GM23338 (cell line): ENCODE measurements at regions not wholly inside any gene's neighbourhood (a gene's known extent, or its start where the extent isn't known, plus 50 kb on each side); places are given as distances from the start of the nearest gene placed in this dataset.

Source experiments
- ATAC-seq: fragments of 200-7000 bp; cut with Tn5 transposase; 3 replicates; pipeline ENCODE4 v1.9.1; 2020
- DNase-seq: peaks from one replicate; pipeline ENCODE4 v3.0.0-alpha.2; 2015; ENCODE audit warnings: low spot score
- H2AFZ ChIP-seq: fragments of 200-600 bp; sonication (generic); 2 replicates; pipeline ENCODE4 v1.8.0; 2016; ENCODE audit warnings: antibody characterized with exemption, mild to moderate bottlenecking, moderate library complexity
- H3F3A ChIP-seq: fragments of 200-600 bp; sonication (generic); replicated peaks from 2 replicates; pipeline ENCODE4 v1.8.0; 2017; ENCODE audit warnings: antibody characterized with exemption, mixed run types, low read depth
- H3K27ac ChIP-seq: fragments of 200-600 bp; sonication (generic); 2 replicates; pipeline ENCODE4 v1.6.1; 2016; ENCODE audit warnings: low read depth
- H3K27me3 ChIP-seq: fragments of 200-600 bp; sonication (generic); 2 replicates; pipeline ENCODE4 v1.8.0; 2016; ENCODE audit warnings: mild to moderate bottlenecking, mixed run types, moderate library complexity; ENCODE audit not compliant: insufficient read depth
- H3K36me3 ChIP-seq: fragments of 200-600 bp; sonication (generic); 2 replicates; pipeline ENCODE4 v1.8.0; 2016; ENCODE audit warnings: mild to moderate bottlenecking; ENCODE audit not compliant: insufficient read depth
- H3K4me1 ChIP-seq: fragments of 200-600 bp; sonication (generic); 2 replicates; pipeline ENCODE4 v1.8.0; 2016; ENCODE audit warnings: mild to moderate bottlenecking, moderate library complexity; ENCODE audit not compliant: insufficient read depth
- H3K4me2 ChIP-seq: fragments of 200-600 bp; sonication (generic); 2 replicates; pipeline ENCODE4 v1.7.1; 2017; ENCODE audit warnings: mixed run types
- H3K4me3 ChIP-seq: fragments of 200-600 bp; sonication (generic); 2 replicates; pipeline ENCODE4 v1.6.1; 2016; ENCODE audit warnings: mixed run types
- H3K79me2 ChIP-seq: fragments of 200-600 bp; sonication (generic); replicated peaks from 2 replicates; pipeline ENCODE4 v1.8.0; 2017; ENCODE audit warnings: mild to moderate bottlenecking; ENCODE audit not compliant: insufficient read depth
- H3K9me2 ChIP-seq: fragments of 200-600 bp; sonication (generic); 2 replicates; pipeline ENCODE4 v1.8.0; 2017; ENCODE audit not compliant: insufficient read depth
- H4K20me1 ChIP-seq: fragments of 200-600 bp; sonication (generic); replicated peaks from 2 replicates; pipeline ENCODE4 v1.8.0; 2017; ENCODE audit warnings: mild to moderate bottlenecking; ENCODE audit not compliant: insufficient read depth
- H3K27ac Mint-ChIP-seq: 2 replicates; pipeline ENCODE4 v1.8.0; 2020; ENCODE audit warnings: inconsistent platforms, mild to moderate bottlenecking, moderate library complexity, mixed read lengths
- H3K27me3 Mint-ChIP-seq: 3 replicates; pipeline ENCODE4 v1.8.0; 2022; ENCODE audit warnings: low read depth, mild to moderate bottlenecking, moderate library complexity, mixed read lengths, inconsistent platforms; ENCODE audit not compliant: insufficient read depth, poor library complexity
- H3K36me3 Mint-ChIP-seq: 3 replicates; pipeline ENCODE4 v1.8.0; 2021; ENCODE audit warnings: low read depth, mild to moderate bottlenecking, inconsistent platforms, moderate library complexity, mixed read lengths
- H3K4me1 Mint-ChIP-seq: 3 replicates; pipeline ENCODE4 v1.8.0; 2020; ENCODE audit warnings: mild to moderate bottlenecking, inconsistent platforms, mixed read lengths
- H3K4me3 Mint-ChIP-seq: 3 replicates; pipeline ENCODE4 v1.8.0; 2021; ENCODE audit warnings: moderate library complexity, mild to moderate bottlenecking, inconsistent platforms, mixed read lengths
- H3K9me3 Mint-ChIP-seq: 3 replicates; pipeline ENCODE4 v1.8.0; 2020; ENCODE audit warnings: moderate library complexity, mild to moderate bottlenecking, inconsistent platforms, mixed read lengths
- EZH2 ChIP-seq: fragments of 200-600 bp; sonication (generic); IDR thresholded peaks from one replicate; pipeline ENCODE4 v1.8.0; 2017; ENCODE audit warnings: antibody characterized with exemption, mild to moderate bottlenecking, low read depth; ENCODE audit not compliant: unreplicated experiment
- JUNB ChIP-seq: IDR thresholded peaks from one replicate; pipeline ENCODE4 v1.6.1; 2016; ENCODE audit warnings: antibody characterized with exemption; ENCODE audit not compliant: unreplicated experiment
- NANOG ChIP-seq: IDR thresholded peaks from 2 replicates; pipeline ENCODE4 v1.6.1; 2016; ENCODE audit warnings: antibody characterized with exemption, borderline replicate concordance
- POLR2AphosphoS5 ChIP-seq: IDR thresholded peaks from 2 replicates; pipeline ENCODE4 v1.6.1; 2016; ENCODE audit warnings: antibody characterized with exemption, low read depth
- STAT1 ChIP-seq: IDR thresholded peaks from one replicate; pipeline ENCODE4 v1.6.1; 2016; ENCODE audit warnings: antibody characterized with exemption; ENCODE audit not compliant: unreplicated experiment
- ZNF114 ChIP-seq: fragments of 250-450 bp; sonication (Bioruptor Pico); IDR thresholded peaks from 2 replicates; pipeline ENCODE4 v1.5.0; 2020; ENCODE audit warnings: mild to moderate bottlenecking, moderate library complexity
- ZNF331 ChIP-seq: fragments of 250-450 bp; sonication (Bioruptor Pico); IDR thresholded peaks from 2 replicates; pipeline ENCODE4 v1.5.0; 2020; ENCODE audit warnings: low read depth, mild to moderate bottlenecking, moderate library complexity
- TF ChIP-seq, protein P1 (sequence below): IDR thresholded peaks from one replicate; pipeline ENCODE4 v1.6.1; 2018; ENCODE audit warnings: antibody characterized with exemption; ENCODE audit not compliant: unreplicated experiment
- TF ChIP-seq, protein P2 (sequence below), 2 experiments: fragments of 200-600 bp in 1 of 2; sonication (generic) in 1 of 2; conservative IDR thresholded peaks; 2 replicates each; pipeline versions ENCODE4 v1.5.1 to v1.6.1; 2016 to 2017; ENCODE audit warnings: antibody characterized with exemption in 2 of 2, low read depth in 2 of 2, mild to moderate bottlenecking in 2 of 2, moderate library complexity in 1 of 2
- TF ChIP-seq, protein P3 (sequence below): IDR thresholded peaks from 2 replicates; pipeline ENCODE4 v1.6.1; 2016; ENCODE audit warnings: antibody characterized with exemption

DNA sequence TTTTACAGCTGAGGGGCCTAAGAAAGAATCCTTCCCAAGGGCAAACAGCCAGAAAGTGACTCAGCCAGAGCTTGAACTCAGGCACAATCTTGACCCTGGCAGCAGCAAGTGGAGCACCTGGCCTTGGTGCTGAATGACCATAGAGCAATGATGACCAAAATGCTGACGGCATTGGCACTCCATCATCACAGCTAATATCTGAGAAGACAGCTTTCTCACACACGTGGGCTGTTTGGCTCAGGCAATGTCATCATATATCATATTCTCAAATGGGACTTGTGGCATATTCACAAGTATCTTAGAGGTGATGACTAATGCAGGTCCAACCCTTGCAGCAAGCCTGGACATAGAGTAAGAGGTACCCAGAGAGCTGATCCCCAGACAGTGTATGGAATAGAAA lies 443.9 kb upstream of the MYT1L start:
- Histone ChIP-seq H2AFZ (no peak overlapping the region), H3K27me3 (no peaks in the 10 kb centered on the region), H3K4me2 (no peak overlapping the region), H3K36me3 (no peaks in the 10 kb centered on the region; the same call in 1 of the 2 replicates), H3K27ac (no peak overlapping the region), H3K4me1 (no peaks in the 10 kb centered on the region; the same call in 1 of the 2 replicates), H3K79me2 (no peaks in the 10 kb centered on the region), H3F3A (no peaks in the 10 kb centered on the region), H4K20me1 (no peaks in the 10 kb centered on the region), H3K4me3 (no peak overlapping the region), H3K9me2 (peaks cover 8% of the 10 kb centered on the region)
- Mint-ChIP-seq H3K27me3 (peaks cover 13% of the 10 kb centered on the region), H3K36me3 (peaks cover 11% of the 10 kb centered on the region), H3K27ac (no peak overlapping the region), H3K4me1 (peaks cover 20% of the 10 kb centered on the region), H3K9me3 (peaks cover 13% of the 10 kb centered on the region), H3K4me3 (no peak overlapping the region)
- ATAC-seq (no peak), DNase-seq (no peak)
- TF ChIP-seq NANOG (no peak), ZNF331 (CRISPR knock-in tag) (no peak), JUNB (no peak)

DNA sequence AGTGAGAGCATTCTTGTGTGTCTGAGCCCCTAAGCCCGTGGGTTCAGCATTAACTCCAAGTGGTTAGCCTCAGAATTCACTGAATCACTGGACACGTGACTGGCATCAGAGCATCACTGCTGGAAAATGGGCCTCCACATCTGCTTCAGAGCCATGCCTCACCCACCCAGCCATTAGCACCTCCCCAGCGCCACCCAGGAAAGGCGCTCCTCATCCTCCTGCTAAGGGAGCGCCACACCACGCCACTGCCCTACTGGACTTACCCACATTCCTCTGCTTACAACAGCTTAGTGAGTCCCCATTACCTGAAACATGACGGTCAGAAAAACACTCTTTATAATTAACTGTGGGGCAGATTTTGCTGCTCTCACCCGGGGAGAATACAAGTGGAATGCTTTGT lies 442.6 kb upstream of the MYT1L start:
- Histone ChIP-seq H3K27me3 (no peaks in the 10 kb centered on the region), H3K4me1 (no peaks in the 10 kb centered on the region; the same call in 1 of the 2 replicates), H3K4me3 (no peak overlapping the region), H3K79me2 (no peaks in the 10 kb centered on the region), H3K9me2 (peaks cover 8% of the 10 kb centered on the region), H4K20me1 (no peaks in the 10 kb centered on the region), H3K4me2 (no peak overlapping the region), H3K27ac (no peak overlapping the region), H3K36me3 (no peaks in the 10 kb centered on the region; the same call in 1 of the 2 replicates), H2AFZ (no peak overlapping the region), H3F3A (no peaks in the 10 kb centered on the region)
- Mint-ChIP-seq H3K27ac (no peak overlapping the region), H3K4me1 (peaks cover 20% of the 10 kb centered on the region), H3K36me3 (no peaks in the 10 kb centered on the region), H3K27me3 (peaks cover 11% of the 10 kb centered on the region), H3K4me3 (no peak overlapping the region), H3K9me3 (peaks cover 2% of the 10 kb centered on the region; the same call in 1 of the 3 replicates)
- DNase-seq (no peak), ATAC-seq (no peak)
- TF ChIP-seq ZNF114 (CRISPR knock-in tag) (no peak), JUNB (no peak), EZH2 (no peak), NANOG (no peak), ZNF331 (CRISPR knock-in tag) (no peak), POLR2AphosphoS5 (no peak), STAT1 (no peak)
- TF ChIP-seq, protein P1, sequence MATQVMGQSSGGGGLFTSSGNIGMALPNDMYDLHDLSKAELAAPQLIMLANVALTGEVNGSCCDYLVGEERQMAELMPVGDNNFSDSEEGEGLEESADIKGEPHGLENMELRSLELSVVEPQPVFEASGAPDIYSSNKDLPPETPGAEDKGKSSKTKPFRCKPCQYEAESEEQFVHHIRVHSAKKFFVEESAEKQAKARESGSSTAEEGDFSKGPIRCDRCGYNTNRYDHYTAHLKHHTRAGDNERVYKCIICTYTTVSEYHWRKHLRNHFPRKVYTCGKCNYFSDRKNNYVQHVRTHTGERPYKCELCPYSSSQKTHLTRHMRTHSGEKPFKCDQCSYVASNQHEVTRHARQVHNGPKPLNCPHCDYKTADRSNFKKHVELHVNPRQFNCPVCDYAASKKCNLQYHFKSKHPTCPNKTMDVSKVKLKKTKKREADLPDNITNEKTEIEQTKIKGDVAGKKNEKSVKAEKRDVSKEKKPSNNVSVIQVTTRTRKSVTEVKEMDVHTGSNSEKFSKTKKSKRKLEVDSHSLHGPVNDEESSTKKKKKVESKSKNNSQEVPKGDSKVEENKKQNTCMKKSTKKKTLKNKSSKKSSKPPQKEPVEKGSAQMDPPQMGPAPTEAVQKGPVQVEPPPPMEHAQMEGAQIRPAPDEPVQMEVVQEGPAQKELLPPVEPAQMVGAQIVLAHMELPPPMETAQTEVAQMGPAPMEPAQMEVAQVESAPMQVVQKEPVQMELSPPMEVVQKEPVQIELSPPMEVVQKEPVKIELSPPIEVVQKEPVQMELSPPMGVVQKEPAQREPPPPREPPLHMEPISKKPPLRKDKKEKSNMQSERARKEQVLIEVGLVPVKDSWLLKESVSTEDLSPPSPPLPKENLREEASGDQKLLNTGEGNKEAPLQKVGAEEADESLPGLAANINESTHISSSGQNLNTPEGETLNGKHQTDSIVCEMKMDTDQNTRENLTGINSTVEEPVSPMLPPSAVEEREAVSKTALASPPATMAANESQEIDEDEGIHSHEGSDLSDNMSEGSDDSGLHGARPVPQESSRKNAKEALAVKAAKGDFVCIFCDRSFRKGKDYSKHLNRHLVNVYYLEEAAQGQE = no peak
- TF ChIP-seq, protein P2, sequence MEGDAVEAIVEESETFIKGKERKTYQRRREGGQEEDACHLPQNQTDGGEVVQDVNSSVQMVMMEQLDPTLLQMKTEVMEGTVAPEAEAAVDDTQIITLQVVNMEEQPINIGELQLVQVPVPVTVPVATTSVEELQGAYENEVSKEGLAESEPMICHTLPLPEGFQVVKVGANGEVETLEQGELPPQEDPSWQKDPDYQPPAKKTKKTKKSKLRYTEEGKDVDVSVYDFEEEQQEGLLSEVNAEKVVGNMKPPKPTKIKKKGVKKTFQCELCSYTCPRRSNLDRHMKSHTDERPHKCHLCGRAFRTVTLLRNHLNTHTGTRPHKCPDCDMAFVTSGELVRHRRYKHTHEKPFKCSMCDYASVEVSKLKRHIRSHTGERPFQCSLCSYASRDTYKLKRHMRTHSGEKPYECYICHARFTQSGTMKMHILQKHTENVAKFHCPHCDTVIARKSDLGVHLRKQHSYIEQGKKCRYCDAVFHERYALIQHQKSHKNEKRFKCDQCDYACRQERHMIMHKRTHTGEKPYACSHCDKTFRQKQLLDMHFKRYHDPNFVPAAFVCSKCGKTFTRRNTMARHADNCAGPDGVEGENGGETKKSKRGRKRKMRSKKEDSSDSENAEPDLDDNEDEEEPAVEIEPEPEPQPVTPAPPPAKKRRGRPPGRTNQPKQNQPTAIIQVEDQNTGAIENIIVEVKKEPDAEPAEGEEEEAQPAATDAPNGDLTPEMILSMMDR (conservative IDR thresholded peaks at IDR 0.05; ENCODE audit: low read depth in 2 of 2) = no peak
- TF ChIP-seq, protein P3, sequence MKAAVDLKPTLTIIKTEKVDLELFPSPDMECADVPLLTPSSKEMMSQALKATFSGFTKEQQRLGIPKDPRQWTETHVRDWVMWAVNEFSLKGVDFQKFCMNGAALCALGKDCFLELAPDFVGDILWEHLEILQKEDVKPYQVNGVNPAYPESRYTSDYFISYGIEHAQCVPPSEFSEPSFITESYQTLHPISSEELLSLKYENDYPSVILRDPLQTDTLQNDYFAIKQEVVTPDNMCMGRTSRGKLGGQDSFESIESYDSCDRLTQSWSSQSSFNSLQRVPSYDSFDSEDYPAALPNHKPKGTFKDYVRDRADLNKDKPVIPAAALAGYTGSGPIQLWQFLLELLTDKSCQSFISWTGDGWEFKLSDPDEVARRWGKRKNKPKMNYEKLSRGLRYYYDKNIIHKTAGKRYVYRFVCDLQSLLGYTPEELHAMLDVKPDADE = no peak
